Retinal pigment epithelial cell (primary cell): ENCODE measurements at regions not wholly inside any gene's neighbourhood (a gene's known extent, or its start where the extent isn't known, plus 50 kb on each side); places are given as distances from the start of the nearest gene placed in this dataset.
"Not testable (repeated sequence)": the region's sequence is repeated elsewhere in the genome, so short reads cannot be mapped to it uniquely, and the experiment has no call there.

Source experiments
- DNase-seq: peaks from one replicate; pipeline ENCODE4 v3.0.0-alpha.2; 2010; ENCODE audit warnings: low read depth
- H3K4me3 ChIP-seq: 2 replicates; pipeline ENCODE4 v1.5.1; 2011; ENCODE audit warnings: mild to moderate bottlenecking, low read length, control low read depth, moderate library complexity
- CTCF ChIP-seq: conservative IDR thresholded peaks from 2 replicates; pipeline ENCODE4 v1.5.1; 2011; ENCODE audit warnings: low read depth, low read length, control low read depth, inconsistent platforms

- no peak for DNase-seq
- no peak for TF ChIP-seq CTCF
- no peak overlapping the region for H3K4me3 ChIP-seq
Observed at GRCh38 chr22:22375576-22376351, 131.2 kb downstream of the VPREB1 start.

DNA sequence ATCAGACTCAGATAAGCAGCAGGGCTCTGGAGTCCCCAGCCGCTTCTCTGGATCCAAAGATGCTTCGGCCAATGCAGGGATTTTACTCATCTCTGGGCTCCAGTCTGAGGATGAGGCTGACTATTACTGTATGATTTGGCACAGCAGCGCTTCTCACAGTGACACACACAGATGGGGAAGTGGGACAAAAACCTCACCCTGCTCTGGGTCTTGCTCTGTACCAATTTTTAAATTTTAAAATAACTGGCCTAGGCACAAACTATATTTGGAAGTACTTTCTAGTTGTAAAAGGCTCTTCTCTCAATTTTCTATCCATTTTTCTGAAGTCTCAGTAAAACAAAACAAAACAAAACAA, 131.7 kb downstream of the VPREB1 start:
- TF ChIP-seq CTCF, result no peak
- DNase-seq, result no peak
- H3K4me3 ChIP-seq, result no peak overlapping the region

GRCh38 chr22:22376884-22377283, 131.7 kb downstream of the ZNF280B start:
- DNase-seq, H3K4me3 ChIP-seq: not testable (repeated sequence)

DNA sequence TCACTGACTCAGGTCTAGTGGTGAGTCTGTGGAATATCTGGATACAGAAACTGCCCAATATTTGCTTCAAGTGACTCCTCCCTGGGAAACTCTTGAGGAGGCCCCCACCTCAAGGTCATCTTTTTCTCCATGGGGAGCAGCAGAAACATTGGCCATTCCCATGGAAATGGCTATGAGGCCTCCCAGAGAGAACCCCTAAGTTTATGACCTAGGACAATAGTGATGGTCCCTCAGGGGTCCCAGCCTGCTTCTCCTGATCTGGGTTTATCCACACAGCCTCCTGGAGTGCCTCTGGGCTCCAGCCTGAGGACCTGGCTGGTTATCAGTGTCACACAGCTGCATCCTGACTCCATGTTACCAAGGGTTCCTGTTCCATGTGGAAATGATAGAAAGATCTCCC, 131.2 kb downstream of the ZNF280B start:
- no peak overlapping the region for H3K4me3 ChIP-seq
- TF ChIP-seq CTCF, result no peak
- no peak for DNase-seq

GRCh38 chr22:22378446-22379415, 129.8 kb downstream of the ZNF280B start:
- TF ChIP-seq CTCF, result no peak
- no peak for DNase-seq
- H3K4me3 ChIP-seq, result no peak overlapping the region

- peak; percentile 22 for TF ChIP-seq CTCF
Observed at GRCh38 chr22:22380098-22381030, 128.2 kb downstream of the ZNF280B start.

GRCh38 chr22:22381292-22381691, 127.2 kb downstream of the ZNF280B start:
- not testable (repeated sequence) for H3K4me3 ChIP-seq, DNase-seq

More at GRCh38 chr22:22380098-22381030, 128.2 kb downstream of the ZNF280B start:
- DNase-seq, result no peak
- H3K4me3 ChIP-seq, result no peak overlapping the region
